Natural killer cell (primary cell): ENCODE measurements at regions not wholly inside any gene's neighbourhood (a gene's known extent, or its start where the extent isn't known, plus 50 kb on each side); places are given as distances from the start of the nearest gene placed in this dataset.

Source experiments
- ATAC-seq, 3 donors: fragments of 150-1000 bp in 2 of 3; fragments of 200-7000 bp in 1 of 3; cut with Tn5 transposase; 1 replicate in 1 of 3; 2 replicates in 2 of 3; pipeline ENCODE4 v1.10.0; 2021; ENCODE audit warnings: mild to moderate bottlenecking in 2 of 3, moderate library complexity in 2 of 3
- DNase-seq, 2 donors: peaks; one replicate each; pipeline versions ENCODE4 v3.0.0 to v3.0.0-alpha.2; 2013 to 2021; ENCODE audit warnings: mixed read lengths in 1 of 2
- H3K27ac ChIP-seq: one replicate; pipeline ENCODE4 v1.5.1; 2013; ENCODE audit warnings: mild to moderate bottlenecking, low read length
- H3K27me3 ChIP-seq: one replicate; pipeline ENCODE4 v1.6.1; 2013; ENCODE audit warnings: low read length; ENCODE audit not compliant: control insufficient read depth, insufficient read depth
- H3K36me3 ChIP-seq: one replicate; pipeline ENCODE4 v1.6.1; 2013; ENCODE audit warnings: low read length; ENCODE audit not compliant: control insufficient read depth, insufficient read depth
- H3K4me1 ChIP-seq: one replicate; pipeline ENCODE4 v1.6.1; 2013; ENCODE audit warnings: low read length; ENCODE audit not compliant: control insufficient read depth, insufficient read depth
- H3K4me3 ChIP-seq: one replicate; pipeline ENCODE4 v1.5.1; 2013; ENCODE audit warnings: low read length
- H3K9me3 ChIP-seq: one replicate; pipeline ENCODE4 v1.6.1; 2013; ENCODE audit warnings: low read length; ENCODE audit not compliant: control insufficient read depth, insufficient read depth
- H3K27ac Mint-ChIP-seq, 2 donors: one replicate each; pipeline ENCODE4 v1.8.0; 2022; ENCODE audit warnings: mild to moderate bottlenecking in 2 of 2, mixed read lengths in 2 of 2, moderate library complexity in 1 of 2
- H3K27me3 Mint-ChIP-seq, 2 donors: one replicate each; pipeline ENCODE4 v1.8.0; 2022; ENCODE audit warnings: low read depth in 2 of 2, mixed read lengths in 2 of 2
- H3K36me3 Mint-ChIP-seq: one replicate; pipeline ENCODE4 v1.8.0; 2022; ENCODE audit warnings: mixed read lengths
- H3K4me1 Mint-ChIP-seq, 2 donors: one replicate each; pipeline ENCODE4 v1.8.0; 2022; ENCODE audit warnings: mixed read lengths in 2 of 2
- H3K4me3 Mint-ChIP-seq: one replicate; pipeline ENCODE4 v1.8.0; 2022; ENCODE audit warnings: mild to moderate bottlenecking, moderate library complexity, mixed read lengths
- H3K9me3 Mint-ChIP-seq, 2 donors: one replicate each; pipeline ENCODE4 v1.8.0; 2022; ENCODE audit warnings: mixed read lengths in 2 of 2
- CTCF ChIP-seq: fragments of 200-600 bp; IDR thresholded peaks from one replicate; pipeline ENCODE4 v1.8.0; 2022; ENCODE audit warnings: antibody characterized with exemption
- WGBS: methylation state at CpG from one replicate; pipeline ENCODE4 v1.1.7; 2013; ENCODE audit warnings: missing lambda C conversion rate; ENCODE audit not compliant: insufficient coverage; 5-methylcytosine and 5-hydroxymethylcytosine counted together
- intact Hi-C: fragments of 100-400 bp; cut with micrococcal nuclease; formaldehyde crosslinking; loops from one replicate; pipeline ENCODE4 v1.14.2; 2022

- Mint-ChIP-seq H3K27me3 (peaks cover 7 to 12% of the 10 kb centered on the region in 2 donors), H3K4me1 (no peaks in the 10 kb centered on the region), H3K27ac (no peak overlapping the region), H3K36me3 (no peaks in the 10 kb centered on the region), H3K4me3 (no peak overlapping the region), H3K9me3 (no peaks in the 10 kb centered on the region)
- WGBS = 94% methylated on average over 5 of the region's 5 CpGs
- no peak for TF ChIP-seq CTCF
- Histone ChIP-seq H3K27me3 (no peaks in the 10 kb centered on the region), H3K36me3 (no peaks in the 10 kb centered on the region), H3K27ac (no peak overlapping the region), H3K4me3 (no peak overlapping the region), H3K4me1 (no peaks in the 10 kb centered on the region), H3K9me3 (no peaks in the 10 kb centered on the region)
- ATAC-seq (no peak), DNase-seq (no peak)
- intact Hi-C loops = no loop called here
Measured at GRCh38 chr6:166719019-166719418, 92.0 kb upstream of the RPS6KA2 start.

GRCh38 chr6:166718516-166718915 is 91.5 kb upstream of the RPS6KA2 start:
- WGBS = 59% methylated on average over 7 of the region's 8 CpGs
- H3K27ac ChIP-seq = no peak overlapping the region
- ATAC-seq (no peak), DNase-seq (no peak)
- no peaks in the 10 kb centered on the region for H3K4me1 ChIP-seq
- intact Hi-C loops = no loop called here
- H3K4me3 ChIP-seq = no peak overlapping the region
- peaks cover 7 to 12% of the 10 kb centered on the region in 2 donors for H3K27me3 Mint-ChIP-seq
- H3K27me3 ChIP-seq = no peaks in the 10 kb centered on the region
- no peak overlapping the region for H3K4me3 Mint-ChIP-seq
- H3K27ac Mint-ChIP-seq = no peak overlapping the region
- no peak for TF ChIP-seq CTCF
- no peaks in the 10 kb centered on the region for H3K36me3 Mint-ChIP-seq
- H3K4me1 Mint-ChIP-seq = no peaks in the 10 kb centered on the region
- no peaks in the 10 kb centered on the region for H3K9me3 Mint-ChIP-seq
- no peaks in the 10 kb centered on the region for H3K36me3 ChIP-seq
- no peaks in the 10 kb centered on the region for H3K9me3 ChIP-seq

- Mint-ChIP-seq H3K4me3 (no peak overlapping the region), H3K4me1 (no peaks in the 10 kb centered on the region), H3K27ac (no peak overlapping the region), H3K9me3 (no peaks in the 10 kb centered on the region), H3K27me3 (peaks cover 7 to 12% of the 10 kb centered on the region in 2 donors), H3K36me3 (no peaks in the 10 kb centered on the region)
- no peak for ATAC-seq
- no peak for TF ChIP-seq CTCF
- H3K27me3 ChIP-seq = no peaks in the 10 kb centered on the region
- H3K36me3 ChIP-seq = no peaks in the 10 kb centered on the region
- no peak for DNase-seq
- intact Hi-C loops = no loop called here
- WGBS = 93% methylated on average over 14 of the region's 14 CpGs
- H3K9me3 ChIP-seq = no peaks in the 10 kb centered on the region
- no peak overlapping the region for H3K4me3 ChIP-seq
- no peaks in the 10 kb centered on the region for H3K4me1 ChIP-seq
- no peak overlapping the region for H3K27ac ChIP-seq
Measured at GRCh38 chr6:166716910-166717617, 90.0 kb upstream of the RPS6KA2 start.

GRCh38 chr6:166715992-166716391 is 88.9 kb upstream of the RPS6KA2 start:
- ATAC-seq = no peak
- intact Hi-C loops = no loop called here
- no peak overlapping the region for H3K27ac Mint-ChIP-seq
- no peak overlapping the region for H3K4me3 Mint-ChIP-seq
- DNase-seq = no peak
- H3K4me1 Mint-ChIP-seq = no peaks in the 10 kb centered on the region
- H3K27me3 ChIP-seq = no peaks in the 10 kb centered on the region
- H3K9me3 Mint-ChIP-seq = peaks cover 0 to 5% of the 10 kb centered on the region in 2 donors
- H3K9me3 ChIP-seq = no peaks in the 10 kb centered on the region
- no peak for TF ChIP-seq CTCF
- H3K27ac ChIP-seq = no peak overlapping the region
- 83% methylated on average over 8 of the region's 8 CpGs for WGBS
- peaks cover 7 to 12% of the 10 kb centered on the region in 2 donors for H3K27me3 Mint-ChIP-seq
- no peaks in the 10 kb centered on the region for H3K4me1 ChIP-seq
- H3K4me3 ChIP-seq = no peak overlapping the region
- H3K36me3 Mint-ChIP-seq = no peaks in the 10 kb centered on the region
- no peaks in the 10 kb centered on the region for H3K36me3 ChIP-seq
